Hepatocyte (in vitro differentiated cells): ENCODE measurements at regions not wholly inside any gene's neighbourhood (a gene's known extent, or its start where the extent isn't known, plus 50 kb on each side); places are given as distances from the start of the nearest gene placed in this dataset.

Experiments
- DNase-seq: peaks from one replicate; pipeline ENCODE4 v3.0.0-alpha.2; 2016; ENCODE audit warnings: low spot score
- H2AFZ ChIP-seq: fragments of 200-600 bp; sonication (generic); 2 replicates; pipeline ENCODE4 v1.6.0; 2016; ENCODE audit warnings: antibody characterized with exemption, mild to moderate bottlenecking
- H3K27ac ChIP-seq: fragments of 200-600 bp; sonication (generic); 2 replicates; pipeline ENCODE4 v1.5.1; 2016; ENCODE audit warnings: mild to moderate bottlenecking
- H3K27me3 ChIP-seq: fragments of 200-600 bp; sonication (generic); 2 replicates; pipeline ENCODE4 v1.6.1; 2016
- H3K36me3 ChIP-seq: fragments of 200-600 bp; sonication (generic); replicated peaks from 2 replicates; pipeline ENCODE4 v1.5.1; 2016; ENCODE audit warnings: low read depth; ENCODE audit not compliant: insufficient read depth
- H3K4me1 ChIP-seq: fragments of 200-600 bp; sonication (generic); 2 replicates; pipeline ENCODE4 v1.5.1; 2016; ENCODE audit warnings: mild to moderate bottlenecking, moderate library complexity; ENCODE audit not compliant: insufficient read depth
- H3K4me2 ChIP-seq: fragments of 200-600 bp; sonication (generic); 2 replicates; pipeline ENCODE4 v1.6.0; 2016
- H3K4me3 ChIP-seq: fragments of 200-600 bp; sonication (generic); 2 replicates; pipeline ENCODE4 v1.5.1; 2016; ENCODE audit warnings: mild to moderate bottlenecking
- H3K79me2 ChIP-seq: fragments of 200-600 bp; sonication (generic); 2 replicates; pipeline ENCODE4 v1.6.0; 2017; ENCODE audit warnings: mild to moderate bottlenecking
- H3K9me2 ChIP-seq: fragments of 200-600 bp; sonication (generic); replicated peaks from 2 replicates; pipeline ENCODE4 v1.6.0; 2017; ENCODE audit warnings: mild to moderate bottlenecking; ENCODE audit not compliant: insufficient read depth
- H3K9me3 ChIP-seq: fragments of 200-600 bp; sonication (generic); 2 replicates; pipeline ENCODE4 v1.5.1; 2016; ENCODE audit warnings: low read depth, mild to moderate bottlenecking
- H4K20me1 ChIP-seq: fragments of 200-600 bp; sonication (generic); 2 replicates; pipeline ENCODE4 v1.6.0; 2016; ENCODE audit warnings: mild to moderate bottlenecking; ENCODE audit not compliant: insufficient read depth, poor library complexity, severe bottlenecking
- CTCF ChIP-seq: fragments of 200-600 bp; sonication (generic); IDR thresholded peaks from 2 replicates; pipeline ENCODE4 v1.5.1; 2016; ENCODE audit warnings: antibody characterized with exemption, mild to moderate bottlenecking; ENCODE audit not compliant: poor library complexity
- EZH2 ChIP-seq: fragments of 200-600 bp; sonication (generic); IDR thresholded peaks from 2 replicates; pipeline ENCODE4 v1.6.1; 2016; ENCODE audit warnings: antibody characterized with exemption, mild to moderate bottlenecking, borderline replicate concordance
- EZH2phosphoT487 ChIP-seq: fragments of 200-600 bp; sonication (generic); IDR thresholded peaks from one replicate; pipeline ENCODE4 v1.6.1; 2018; ENCODE audit warnings: antibody characterized with exemption, mild to moderate bottlenecking, low read depth, moderate library complexity; ENCODE audit not compliant: unreplicated experiment, severe bottlenecking
- WGBS: methylation state at CpG from one replicate; pipeline ENCODE4 v1.1.6; 2016; ENCODE audit warnings: low lambda C conversion rate; ENCODE audit errors: missing lambda C conversion rate; 5-methylcytosine and 5-hydroxymethylcytosine counted together

GRCh38 chr3:177370246-177370822, 173.1 kb upstream of the TBL1XR1 start:
- no peak for TF ChIP-seq CTCF
- Histone ChIP-seq H3K27me3 (no peaks in the 10 kb centered on the region), H3K4me3 (no peak overlapping the region), H3K9me2 (no peaks in the 10 kb centered on the region), H3K4me1 (no peaks in the 10 kb centered on the region), H3K9me3 (no peaks in the 10 kb centered on the region), H3K79me2 (no peaks in the 10 kb centered on the region), H3K36me3 (no peaks in the 10 kb centered on the region), H3K27ac (no peak overlapping the region), H2AFZ (no peak overlapping the region), H4K20me1 (no peaks in the 10 kb centered on the region), H3K4me2 (no peak overlapping the region)
- no peak for DNase-seq
- 56% methylated on average over 3 of the region's 3 CpGs for WGBS

GRCh38 chr3:177371146-177371545, 173.9 kb upstream of the TBL1XR1 start:
- Histone ChIP-seq H3K9me3 (no peaks in the 10 kb centered on the region), H2AFZ (no peak overlapping the region), H3K36me3 (no peaks in the 10 kb centered on the region), H3K4me3 (no peak overlapping the region), H3K9me2 (no peaks in the 10 kb centered on the region), H4K20me1 (no peaks in the 10 kb centered on the region), H3K4me1 (no peaks in the 10 kb centered on the region), H3K4me2 (no peak overlapping the region), H3K27me3 (no peaks in the 10 kb centered on the region), H3K79me2 (no peaks in the 10 kb centered on the region), H3K27ac (no peak overlapping the region)
- no peak for TF ChIP-seq CTCF
- no peak for TF ChIP-seq EZH2
- TF ChIP-seq EZH2phosphoT487: no peak
- DNase-seq: no peak

GRCh38 chr3:177371888-177372287, 174.6 kb upstream of the TBL1XR1 start:
- H4K20me1 ChIP-seq: no peaks in the 10 kb centered on the region
- H3K79me2 ChIP-seq: no peaks in the 10 kb centered on the region
- H3K9me3 ChIP-seq: no peaks in the 10 kb centered on the region
- no peaks in the 10 kb centered on the region for H3K36me3 ChIP-seq
- H3K27ac ChIP-seq: no peak overlapping the region
- no peak overlapping the region for H3K4me3 ChIP-seq
- H3K4me1 ChIP-seq: no peaks in the 10 kb centered on the region
- no peak overlapping the region for H2AFZ ChIP-seq
- WGBS: 32% methylated on average over 2 of the region's 2 CpGs
- no peaks in the 10 kb centered on the region for H3K27me3 ChIP-seq
- DNase-seq: peak; percentile 11
- no peak overlapping the region for H3K4me2 ChIP-seq
- no peaks in the 10 kb centered on the region for H3K9me2 ChIP-seq
- TF ChIP-seq CTCF (no peak), EZH2 (no peak), EZH2phosphoT487 (no peak)

- Histone ChIP-seq H2AFZ (no peak overlapping the region), H3K4me3 (no peak overlapping the region), H3K36me3 (no peaks in the 10 kb centered on the region), H3K27me3 (no peaks in the 10 kb centered on the region), H3K9me3 (no peaks in the 10 kb centered on the region), H3K4me2 (no peak overlapping the region), H3K9me2 (no peaks in the 10 kb centered on the region), H3K4me1 (no peaks in the 10 kb centered on the region), H3K79me2 (no peaks in the 10 kb centered on the region), H4K20me1 (no peaks in the 10 kb centered on the region), H3K27ac (no peak overlapping the region)
- DNase-seq: no peak
- no peak for TF ChIP-seq EZH2
- TF ChIP-seq CTCF: no peak
- TF ChIP-seq EZH2phosphoT487: no peak
- WGBS: 72% methylated on average over 3 of the region's 3 CpGs
Measured at GRCh38 chr3:177374323-177374722, 177.0 kb upstream of the TBL1XR1 start.
